ENCODE measurements at regions not wholly inside any gene's neighbourhood (a gene's known extent, or its start where the extent isn't known, plus 50 kb on each side); places are given as distances from the start of the nearest gene placed in this dataset.

DNA sequence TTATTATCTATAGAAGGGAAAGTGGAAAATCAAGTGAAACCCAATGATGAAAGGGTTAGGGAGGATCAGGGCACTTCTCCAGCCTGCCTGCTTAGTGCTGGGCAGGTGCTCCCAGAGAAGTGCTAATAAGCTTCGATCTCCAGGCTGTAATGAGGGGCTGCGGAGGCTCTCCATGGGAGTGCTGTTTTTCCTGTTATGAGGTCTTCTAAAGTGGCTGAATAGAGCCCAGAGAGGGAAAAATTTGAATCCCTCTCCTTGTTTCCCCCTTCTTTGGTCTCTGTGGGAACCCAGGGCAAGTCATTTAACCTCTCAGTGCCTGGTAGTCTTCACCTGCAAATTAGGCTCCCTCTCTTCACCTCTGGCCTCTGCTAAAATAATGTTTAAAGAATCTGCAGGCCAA, 351.7 kb upstream of the DCC start:
- POLR2A ChIA-PET: no interaction called here
- DNase-seq (ENCODE audit: low read depth): no peak
- Histone ChIP-seq H3K4me3 (ENCODE audit: low read depth, low read length) (no peak overlapping the region), H3K36me3 (ENCODE audit: control insufficient read depth, insufficient read depth, low read length) (no peaks in the 10 kb centered on the region), H3K27me3 (ENCODE audit: control insufficient read depth, insufficient read depth, low read length) (no peaks in the 10 kb centered on the region)
- CTCF ChIA-PET: no interaction called here
- TF ChIP-seq CTCF (IDR thresholded peaks at IDR 0.05; ENCODE audit: insufficient read depth, low read depth, low read length): no peak

DNA sequence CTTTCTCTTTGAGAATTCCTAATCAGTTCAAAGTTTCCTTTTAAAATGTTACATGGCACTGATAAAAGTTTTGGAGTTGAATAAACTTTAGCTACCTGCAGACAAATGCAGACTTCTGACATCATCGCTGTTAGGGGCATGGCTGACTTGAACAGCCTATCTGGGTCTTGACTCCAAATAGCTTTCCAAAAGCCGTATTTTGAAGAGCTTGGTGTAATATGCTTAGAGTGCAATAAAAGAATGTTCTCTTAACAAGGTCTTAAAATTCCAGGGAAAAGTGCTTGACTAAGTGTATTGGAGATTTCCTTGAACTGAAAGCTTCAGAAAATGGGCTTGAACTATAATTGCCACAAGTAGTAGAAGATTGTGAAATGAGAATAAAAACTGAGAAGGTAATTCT, 342.9 kb upstream of the DCC start:
- POLR2A ChIA-PET: no interaction called here
- CTCF ChIA-PET: no interaction called here
- Histone ChIP-seq H3K36me3 (ENCODE audit: control insufficient read depth, insufficient read depth, low read length) (no peaks in the 10 kb centered on the region), H3K4me3 (ENCODE audit: low read depth, low read length) (no peak overlapping the region), H3K27me3 (ENCODE audit: control insufficient read depth, insufficient read depth, low read length) (no peaks in the 10 kb centered on the region)
- TF ChIP-seq CTCF (IDR thresholded peaks at IDR 0.05; ENCODE audit: insufficient read depth, low read depth, low read length): no peak
- no peak for DNase-seq (ENCODE audit: low read depth)

DNA sequence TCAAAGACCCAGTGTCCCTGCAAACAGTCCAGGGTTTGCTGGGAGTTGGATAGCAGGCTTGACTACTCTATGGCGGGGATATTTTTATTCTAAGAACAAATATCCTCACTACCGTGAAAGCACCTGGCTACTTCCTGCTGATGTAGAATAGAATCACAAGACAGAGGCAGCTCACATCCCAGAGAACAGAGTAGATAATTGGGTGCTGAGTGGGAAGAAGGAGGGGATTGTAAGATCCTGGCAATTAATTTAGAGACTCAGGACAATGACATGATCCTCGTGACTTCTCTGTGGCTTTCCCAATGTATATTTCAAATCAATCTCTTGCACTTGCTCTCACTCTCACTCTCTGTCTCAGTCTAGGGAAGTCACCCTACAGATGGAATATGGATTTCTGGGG, 341.9 kb upstream of the DCC start:
- no peaks in the 10 kb centered on the region for H3K36me3 ChIP-seq (ENCODE audit: control insufficient read depth, insufficient read depth, low read length)
- no peak for DNase-seq (ENCODE audit: low read depth)
- no peak overlapping the region for H3K4me3 ChIP-seq (ENCODE audit: low read depth, low read length)
- H3K27me3 ChIP-seq (ENCODE audit: control insufficient read depth, insufficient read depth, low read length): no peaks in the 10 kb centered on the region
- CTCF ChIA-PET: no interaction called here
- no peak for TF ChIP-seq CTCF (IDR thresholded peaks at IDR 0.05; ENCODE audit: insufficient read depth, low read depth, low read length)
- POLR2A ChIA-PET: no interaction called here

GRCh38 chr18:51998711-51999110, 341.3 kb upstream of the DCC start:
- Histone ChIP-seq H3K4me3 (ENCODE audit: low read depth, low read length) (no peak overlapping the region), H3K36me3 (ENCODE audit: control insufficient read depth, insufficient read depth, low read length) (no peaks in the 10 kb centered on the region), H3K27me3 (ENCODE audit: control insufficient read depth, insufficient read depth, low read length) (no peaks in the 10 kb centered on the region)
- no peak for TF ChIP-seq CTCF (IDR thresholded peaks at IDR 0.05; ENCODE audit: insufficient read depth, low read depth, low read length)
- ChIA-PET CTCF (no interaction called here), POLR2A (no interaction called here)
- no peak for DNase-seq (ENCODE audit: low read depth)

GRCh38 chr18:51999351-51999750, 340.6 kb upstream of the DCC start:
- DNase-seq (ENCODE audit: low read depth): no peak
- ChIA-PET POLR2A (no interaction called here), CTCF (no interaction called here)
- no peak for TF ChIP-seq CTCF (IDR thresholded peaks at IDR 0.05; ENCODE audit: insufficient read depth, low read depth, low read length)
- H3K27me3 ChIP-seq (ENCODE audit: control insufficient read depth, insufficient read depth, low read length): no peaks in the 10 kb centered on the region
- H3K36me3 ChIP-seq (ENCODE audit: control insufficient read depth, insufficient read depth, low read length): no peaks in the 10 kb centered on the region
- H3K4me3 ChIP-seq (ENCODE audit: low read depth, low read length): no peak overlapping the region
